ENCODE measurements at regions not wholly inside any gene's neighbourhood (a gene's known extent, or its start where the extent isn't known, plus 50 kb on each side); places are given as distances from the start of the nearest gene placed in this dataset.
"Not testable (repeated sequence)": the region's sequence is repeated elsewhere in the genome, so short reads cannot be mapped to it uniquely, and the experiment has no call there.

DNA sequence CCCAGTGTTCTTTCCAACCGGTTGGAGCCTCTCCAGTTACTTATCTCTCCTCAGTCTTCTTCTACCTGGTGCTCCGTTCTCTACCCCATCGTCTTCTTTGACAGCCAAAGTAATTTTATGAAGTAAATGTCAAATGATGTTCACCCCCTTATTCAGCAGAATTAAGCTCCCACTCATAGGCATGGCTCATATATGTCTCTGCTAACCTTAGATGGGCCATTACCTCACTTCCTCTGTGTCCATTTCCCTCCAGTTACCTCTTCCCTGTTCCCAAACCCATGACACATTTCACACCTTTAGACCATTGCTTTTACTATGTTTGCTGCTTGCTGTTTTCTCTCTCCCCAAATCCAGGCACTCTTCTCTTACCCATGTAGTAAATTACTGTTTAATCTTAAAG is 607.0 kb downstream of the RNF144A start:
- no peak for DNase-seq (ENCODE audit: low spot score)

DNA sequence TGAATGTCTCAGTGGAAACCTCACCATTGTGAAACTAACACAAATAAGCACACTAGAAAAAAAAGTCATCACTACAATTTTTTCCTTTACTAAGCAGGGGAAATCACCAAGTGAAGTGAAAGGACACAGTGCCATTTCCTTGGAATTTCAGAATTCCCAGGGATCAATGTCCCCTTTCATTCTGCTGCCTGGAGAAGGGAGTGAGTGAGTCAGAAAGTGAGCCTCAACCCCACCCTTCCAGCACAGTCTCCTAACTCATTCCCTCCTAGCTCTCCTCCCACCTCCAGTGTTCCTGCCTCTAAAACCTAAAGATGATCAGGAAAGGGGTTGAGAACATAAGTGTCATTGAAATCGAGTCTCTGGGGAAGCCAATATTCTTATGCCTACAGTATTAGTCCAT is 608.5 kb downstream of the RNF144A start:
- DNase-seq (ENCODE audit: low spot score), result no peak

DNA sequence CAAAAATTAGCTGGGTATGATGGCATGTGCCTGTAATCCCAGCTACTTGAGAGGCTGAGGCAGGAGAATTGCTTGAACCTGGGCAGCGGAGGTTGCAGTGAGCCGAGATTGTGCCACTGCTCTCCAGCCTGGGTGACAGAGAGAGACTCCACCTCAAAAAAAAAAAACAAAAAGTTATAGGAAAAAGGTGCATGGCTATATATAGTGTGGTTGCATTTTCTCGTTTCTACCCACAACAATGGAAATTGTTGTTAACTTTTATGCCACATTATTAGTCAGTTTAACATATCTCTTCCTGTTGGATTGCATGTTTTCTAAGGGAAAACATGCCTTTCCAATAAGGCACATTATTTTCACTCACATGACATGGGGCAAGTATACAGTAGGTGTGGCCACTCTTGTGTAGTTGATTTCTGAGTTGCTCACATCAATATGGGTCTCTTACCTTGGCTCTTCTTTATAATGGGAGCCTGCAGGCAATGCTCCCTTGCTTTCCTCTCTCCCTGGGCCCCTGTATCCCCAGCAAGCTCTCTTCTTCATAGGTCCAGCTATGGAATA is 610.0 kb downstream of the RNF144A start:
- DNase-seq (ENCODE audit: low spot score), result no peak

DNA sequence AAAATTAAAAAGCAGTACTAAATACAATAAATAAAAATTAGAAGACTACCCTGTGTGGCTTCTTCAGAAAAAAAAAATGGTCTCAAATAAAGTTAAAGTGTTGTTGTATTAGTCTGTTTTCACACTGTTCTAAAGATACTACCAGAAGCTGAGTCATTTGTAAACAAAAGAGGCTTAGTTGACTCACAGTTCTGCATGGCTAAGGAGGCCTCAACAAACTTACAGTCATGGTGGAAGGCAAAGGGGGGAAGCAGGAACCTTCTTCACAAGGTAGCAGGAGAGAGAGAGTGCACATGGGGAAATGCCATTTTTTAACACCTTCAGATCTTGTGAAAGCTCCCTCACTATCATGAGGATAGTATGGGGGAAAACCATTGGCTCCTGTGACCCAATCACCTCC is 612.8 kb downstream of the RNF144A start:
- DNase-seq (ENCODE audit: low spot score), result no peak

DNA sequence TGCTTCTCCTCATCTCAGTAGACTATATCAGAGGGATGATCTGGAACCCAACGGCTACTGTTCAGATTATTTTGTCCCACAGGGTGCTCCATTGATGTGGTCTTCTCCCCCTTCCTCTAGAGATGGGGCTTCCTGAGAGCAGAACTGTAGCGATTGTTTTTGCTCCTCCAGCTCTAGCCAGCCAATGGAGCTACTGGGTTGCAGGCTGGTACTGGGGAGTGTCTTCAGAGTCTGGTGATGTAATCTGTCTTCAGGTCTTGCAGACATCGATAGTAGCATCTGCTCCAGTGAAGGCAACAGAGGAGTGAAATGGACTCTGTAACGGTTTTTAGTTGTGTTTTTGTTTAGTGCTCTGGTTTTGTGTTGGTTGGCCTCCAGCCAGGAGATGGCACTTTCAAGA is 621.9 kb downstream of the RNF144A start:
- DNase-seq (ENCODE audit: low spot score), result no peak

DNA sequence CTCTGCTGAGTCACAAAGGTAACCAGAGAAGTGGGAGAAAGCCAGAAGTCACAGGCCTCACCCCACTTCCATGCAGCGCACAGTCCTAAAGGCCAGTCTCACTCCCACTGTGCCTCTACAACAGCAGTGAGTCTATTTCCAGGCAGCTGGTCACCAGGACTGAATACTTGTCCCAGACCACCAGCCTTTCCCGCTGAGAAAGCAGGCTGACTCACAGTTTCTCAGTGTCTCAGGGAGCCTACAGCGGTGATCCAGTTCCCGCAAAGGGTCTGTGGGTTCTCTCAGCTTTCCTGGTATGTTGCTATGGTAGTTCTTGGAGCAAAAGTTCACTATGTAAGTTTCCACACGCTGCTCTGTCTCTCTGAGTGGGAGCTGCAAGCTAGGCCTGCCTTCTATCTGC is 622.5 kb downstream of the RNF144A start:
- no peak for DNase-seq (ENCODE audit: low spot score)

DNA sequence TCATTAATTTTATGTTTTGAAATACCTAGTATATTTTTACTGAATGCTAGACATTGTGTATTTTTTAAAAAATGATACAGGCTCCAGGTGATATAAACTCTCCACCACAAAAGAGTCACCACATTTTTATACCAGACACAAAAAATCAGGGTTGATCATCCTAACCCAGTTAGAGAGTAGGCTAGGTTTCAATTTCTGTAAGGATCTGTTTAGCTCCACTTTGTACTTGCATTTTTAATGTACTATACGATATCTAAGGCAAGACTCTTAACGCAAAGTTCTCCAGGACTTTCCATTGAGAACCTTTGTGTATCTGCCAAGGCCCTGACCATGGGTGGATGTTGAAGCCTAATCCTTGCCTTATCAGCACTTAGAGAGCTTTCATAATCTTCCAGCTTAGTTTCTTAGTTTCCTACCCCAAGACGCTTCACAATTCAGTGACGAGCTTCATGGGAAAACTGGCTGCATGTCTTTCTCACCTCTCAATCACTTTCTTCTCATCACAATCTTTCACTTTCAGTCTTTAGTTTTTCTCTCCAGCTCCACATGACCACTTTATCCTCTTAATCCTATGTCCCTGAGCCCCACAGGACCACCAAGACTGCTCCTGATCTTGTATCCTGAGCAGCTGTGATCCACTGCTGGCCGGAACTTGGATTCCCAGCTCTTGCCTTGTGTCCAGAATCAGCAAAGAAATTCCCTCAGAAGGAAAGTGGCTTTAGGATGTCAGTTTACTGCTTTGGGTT is 635.8 kb downstream of the RNF144A start:
- no peak for DNase-seq (ENCODE audit: low spot score)

DNA sequence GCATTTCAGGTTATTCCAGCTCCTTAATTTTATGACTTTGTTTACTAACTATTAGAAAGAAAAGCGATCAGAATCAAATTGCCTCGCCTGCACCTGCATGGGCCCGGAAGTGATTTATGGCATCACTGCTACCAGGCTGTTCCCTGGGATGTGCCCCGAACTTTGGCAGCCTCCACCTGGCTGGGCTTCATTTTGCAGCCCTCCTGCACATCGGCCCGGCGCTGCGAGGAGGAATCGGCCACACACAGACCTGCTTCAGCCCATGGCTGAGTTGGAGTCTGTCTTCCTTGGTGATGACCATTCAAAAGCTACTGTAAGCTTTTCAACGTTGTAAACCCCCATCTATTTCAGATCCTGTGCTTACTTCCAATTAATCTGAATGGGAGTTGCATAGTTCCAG is 638.0 kb downstream of the RNF144A start:
- DNase-seq (ENCODE audit: low spot score), result no peak

DNA sequence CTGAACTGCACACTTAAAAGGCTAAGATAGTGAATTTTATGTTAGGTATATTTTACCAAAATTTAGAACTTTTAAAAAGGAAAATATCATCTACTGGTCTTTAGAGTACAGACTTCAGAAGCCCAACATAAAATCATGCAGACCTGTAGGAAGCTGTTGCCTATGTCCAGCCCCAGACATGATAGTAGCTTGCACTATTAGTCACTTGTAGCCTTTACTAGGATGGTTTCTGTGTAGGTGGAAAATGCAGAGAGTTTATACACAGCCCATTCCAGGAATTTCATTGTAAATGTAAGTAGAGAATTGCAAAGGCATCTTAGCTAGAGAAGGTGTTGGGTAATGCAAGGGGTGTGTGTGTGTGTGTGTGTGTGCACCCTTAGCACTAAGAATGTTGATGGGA is 640.2 kb downstream of the RNF144A start:
- no peak for DNase-seq (ENCODE audit: low spot score)

DNA sequence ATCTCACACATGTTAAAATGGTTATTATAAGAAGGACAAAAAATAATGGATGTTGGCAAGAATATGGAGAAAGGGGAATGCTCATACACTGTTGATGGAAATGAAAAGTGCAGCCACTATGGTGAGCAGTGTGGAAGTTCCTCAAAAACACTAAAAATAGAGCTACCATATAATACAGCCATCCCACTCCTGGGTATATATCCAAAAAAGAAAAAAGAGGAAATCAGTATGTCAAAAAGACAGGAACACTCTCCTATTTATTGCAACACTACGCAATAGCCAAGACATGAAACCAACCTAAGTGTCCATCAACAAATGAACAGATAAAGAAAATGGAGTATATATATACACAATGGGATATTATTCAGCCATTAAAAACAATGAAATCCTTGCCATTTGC is 642.6 kb downstream of the RNF144A start:
- DNase-seq (ENCODE audit: low spot score), result no peak

DNA sequence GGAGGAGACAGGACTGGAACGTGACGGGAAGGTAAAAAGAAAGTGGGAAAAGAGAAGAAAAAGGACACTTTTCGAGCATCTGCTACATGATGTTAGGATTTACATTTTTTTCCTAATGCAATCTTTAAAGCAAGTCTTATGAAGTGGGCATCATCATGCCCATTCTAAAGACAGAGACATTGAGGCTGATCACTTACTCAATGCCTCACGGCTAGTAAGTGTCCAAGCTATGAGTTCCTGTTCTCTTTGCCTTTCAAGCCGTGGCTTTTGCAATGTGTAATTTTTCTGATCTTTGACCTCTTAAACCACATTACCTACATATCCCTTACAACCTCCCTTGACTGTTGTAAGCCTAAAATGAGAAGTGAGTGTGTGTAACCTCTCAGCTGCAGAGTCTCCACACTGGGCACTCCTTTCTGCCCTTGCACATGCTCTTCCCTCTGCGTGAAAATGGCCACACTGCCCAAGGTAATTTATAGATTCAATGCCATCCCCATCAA is 649.2 kb downstream of the RNF144A start:
- DNase-seq (ENCODE audit: low spot score), result no peak

DNA sequence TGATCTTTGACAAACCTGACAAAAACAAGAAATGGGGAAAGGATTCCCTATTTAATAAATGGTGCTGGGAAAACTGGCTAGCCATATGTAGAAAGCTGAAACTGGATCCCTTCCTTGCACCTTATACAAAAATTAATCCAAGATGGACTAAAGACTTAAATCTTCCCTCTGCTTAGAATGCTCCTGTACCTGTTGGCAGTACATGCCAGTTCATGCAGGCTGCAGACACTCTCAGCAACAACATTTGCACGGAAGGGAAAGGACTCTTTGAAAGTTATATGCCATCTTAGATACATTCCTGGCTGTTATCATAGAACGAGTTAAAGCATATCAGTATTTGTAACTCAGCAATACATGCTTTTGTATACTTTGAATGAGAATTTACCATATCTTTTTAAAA is 649.9 kb downstream of the RNF144A start:
- DNase-seq (ENCODE audit: low spot score), result not testable (repeated sequence)

DNA sequence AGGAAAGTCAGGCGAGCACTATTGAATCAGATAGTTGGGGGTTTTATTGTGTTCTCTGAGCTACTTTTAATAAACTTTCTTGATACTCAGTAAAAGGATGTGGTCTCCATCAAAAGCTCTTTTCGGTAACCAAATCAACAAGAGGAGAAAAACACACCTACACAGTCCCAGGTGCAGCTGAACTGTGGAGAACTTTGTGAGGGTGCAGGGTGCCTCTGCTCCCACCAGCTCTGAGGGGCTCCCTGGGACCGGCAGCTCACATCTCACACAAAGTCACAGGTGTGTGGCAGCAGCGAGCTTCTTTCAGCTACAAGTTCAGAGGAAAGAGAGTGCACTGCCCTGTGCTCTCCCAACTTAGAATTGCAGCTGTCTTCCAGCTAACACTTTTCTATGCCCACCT is 650.4 kb downstream of the RNF144A start:
- DNase-seq (ENCODE audit: low spot score), result no peak

DNA sequence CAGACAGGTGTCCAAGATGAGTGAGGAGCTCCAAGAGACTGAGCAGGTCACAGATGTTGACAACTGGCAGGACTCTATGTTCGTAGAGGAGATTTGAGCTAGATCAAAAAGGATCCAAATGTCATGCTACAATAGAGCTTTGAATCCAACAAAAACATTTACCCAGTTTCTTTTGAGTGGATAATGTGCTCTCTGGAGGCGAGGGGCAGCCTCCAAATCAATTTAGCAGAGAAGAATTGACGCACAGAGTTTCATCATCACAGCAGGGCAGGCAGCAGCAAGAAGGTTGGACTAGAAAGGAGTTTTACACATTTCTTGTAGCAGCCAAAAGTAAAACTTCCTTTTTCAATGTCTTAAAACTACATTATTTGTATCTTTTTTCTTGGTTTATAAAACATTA is 653.0 kb downstream of the RNF144A start:
- DNase-seq (ENCODE audit: low spot score), result no peak

DNA sequence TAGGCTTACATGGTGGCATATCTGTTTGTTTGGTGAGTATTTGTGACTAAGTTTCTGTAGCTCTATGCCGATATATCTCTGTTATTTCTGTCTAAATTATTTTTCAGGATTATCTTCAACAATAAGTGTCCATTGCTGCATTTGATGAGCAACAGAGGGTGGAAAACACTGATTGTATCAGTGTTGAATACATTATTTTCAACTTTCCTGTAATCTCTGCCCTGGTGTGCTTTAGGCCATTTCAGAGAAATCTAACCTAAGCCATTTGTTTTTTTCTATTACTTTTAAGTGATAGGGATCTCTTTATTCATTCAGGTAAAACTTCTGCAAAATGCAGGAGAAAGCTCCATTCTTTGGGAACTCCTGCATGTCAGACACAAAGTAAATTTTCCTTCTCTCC is 654.5 kb downstream of the RNF144A start:
- DNase-seq (ENCODE audit: low spot score), result no peak

DNA sequence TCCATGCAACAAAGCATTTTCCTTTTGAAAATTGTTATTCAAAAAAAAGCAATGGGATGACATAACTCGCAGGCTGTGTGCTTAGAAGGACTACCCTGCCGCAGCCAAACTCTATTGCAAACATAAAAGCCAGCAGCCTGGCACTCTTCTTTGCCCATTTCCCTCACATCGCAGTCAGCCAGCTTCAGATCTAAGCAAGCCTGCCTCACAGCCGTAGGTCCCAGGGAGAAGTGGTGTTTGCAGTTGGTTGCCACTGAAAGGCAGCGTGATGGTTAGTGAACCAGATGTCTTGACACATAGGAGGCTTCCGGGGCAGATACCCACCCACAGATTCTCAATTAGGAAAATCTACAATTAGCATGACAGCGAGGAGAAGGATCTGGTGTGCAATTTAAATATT is 655.2 kb downstream of the RNF144A start:
- DNase-seq (ENCODE audit: low spot score), result no peak

DNA sequence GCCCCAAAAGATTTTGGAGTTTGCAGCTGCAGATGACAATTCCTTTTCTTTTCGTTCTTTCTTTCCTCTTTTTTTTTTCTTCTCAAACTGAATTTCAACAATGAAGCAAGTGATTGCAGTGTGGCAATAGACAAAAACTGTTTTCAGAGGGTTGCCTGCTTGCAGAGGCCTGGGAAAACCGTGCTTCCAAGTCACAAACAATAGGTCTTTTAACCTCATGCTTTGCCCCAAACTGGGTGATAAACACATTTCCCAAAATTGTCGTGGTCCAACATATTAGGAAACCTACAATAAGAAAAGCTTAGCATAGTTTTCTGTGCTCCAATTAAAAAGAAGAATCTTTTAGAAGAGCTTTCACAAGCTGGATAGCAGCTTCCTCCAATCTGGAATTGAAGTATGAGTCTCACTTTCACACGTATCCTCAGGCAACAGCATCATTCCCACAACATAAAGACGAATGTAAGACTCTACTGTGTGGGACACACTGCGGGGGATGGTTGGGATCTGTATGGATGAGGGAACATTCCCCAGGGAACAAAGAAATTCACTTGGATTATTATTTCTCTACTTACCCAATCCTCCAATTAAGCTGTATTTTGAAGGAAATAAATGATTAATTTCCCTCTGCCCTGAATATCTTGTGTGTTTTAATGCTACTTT is 656.1 kb downstream of the RNF144A start:
- no peak for DNase-seq (ENCODE audit: low spot score)

DNA sequence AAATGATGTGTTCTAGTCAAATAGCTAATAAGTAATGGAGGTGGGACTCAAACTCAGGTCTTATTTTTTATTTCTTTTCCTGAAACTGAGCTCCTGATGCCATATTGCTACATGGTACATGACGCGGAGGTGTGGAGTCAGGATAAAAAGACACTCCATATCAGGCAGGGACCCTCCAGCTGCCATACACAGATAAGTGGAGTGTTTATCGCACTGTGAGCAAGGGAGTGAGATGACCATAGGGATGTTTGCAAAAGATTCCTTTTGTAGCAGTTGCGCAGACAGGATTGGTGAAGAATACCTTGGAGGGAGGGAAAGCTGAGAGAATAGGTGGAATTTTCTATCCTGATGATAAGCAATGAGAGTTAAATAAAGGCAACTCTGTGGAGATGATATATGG is 657.2 kb downstream of the RNF144A start:
- no peak for DNase-seq (ENCODE audit: low spot score)

DNA sequence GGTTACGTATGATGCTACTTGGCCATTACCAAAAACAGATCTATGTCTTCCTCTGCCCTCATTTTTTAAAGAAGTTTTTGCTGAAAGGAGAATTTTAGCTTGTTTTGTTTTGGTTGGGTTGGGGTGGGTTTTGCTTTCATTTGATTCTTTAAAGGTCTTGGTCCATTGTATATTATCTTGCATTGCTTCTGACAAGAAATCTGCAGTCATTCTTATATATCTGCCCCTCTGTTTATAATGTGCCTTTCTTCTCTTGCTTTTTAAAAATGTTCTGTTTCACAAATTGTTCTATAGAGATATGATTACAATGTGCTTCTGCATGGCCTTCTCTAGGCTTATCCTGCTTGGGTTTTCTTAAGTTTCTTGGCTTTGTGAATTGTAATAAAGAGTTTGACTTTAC is 660.6 kb downstream of the RNF144A start:
- DNase-seq (ENCODE audit: low spot score), result no peak

DNA sequence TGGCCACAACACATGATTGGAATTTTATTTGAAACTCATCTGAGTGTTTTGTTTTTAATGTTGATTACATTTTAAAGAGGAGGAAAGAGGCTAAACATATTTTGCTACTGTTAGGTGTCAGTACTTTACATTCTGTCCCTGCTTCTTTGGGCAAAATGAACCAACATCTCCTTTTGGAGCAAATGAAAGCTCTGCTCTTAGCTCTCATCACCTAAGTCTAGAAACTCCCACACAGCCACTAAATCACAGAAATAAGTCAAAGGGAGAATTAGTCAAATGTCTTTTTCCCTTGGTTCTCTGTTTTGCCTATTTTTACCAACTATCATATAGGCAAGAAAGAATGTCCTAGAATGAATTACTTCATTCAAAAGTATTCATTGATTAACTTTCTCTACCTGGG is 666.8 kb downstream of the RNF144A start:
- DNase-seq (ENCODE audit: low spot score), result no peak

DNA sequence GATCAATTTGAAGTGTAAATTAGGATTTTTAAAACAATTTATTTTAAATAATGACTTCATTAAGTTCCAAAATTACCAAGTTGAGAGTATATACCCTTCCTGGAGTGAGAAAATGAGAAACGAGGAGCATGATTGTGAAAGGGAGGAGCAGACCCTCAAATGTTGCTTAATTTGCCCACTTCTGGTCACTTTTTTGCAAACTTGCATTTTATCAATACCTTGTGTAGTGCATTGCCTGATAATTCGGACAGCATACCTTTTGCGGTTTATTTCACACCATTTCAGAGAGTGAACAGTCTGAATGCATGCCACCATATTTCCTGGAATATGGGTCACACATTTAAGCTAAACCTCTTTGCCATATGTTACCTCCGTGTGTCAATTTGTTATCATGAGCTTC is 669.7 kb downstream of the RNF144A start:
- DNase-seq (ENCODE audit: low spot score), result no peak

DNA sequence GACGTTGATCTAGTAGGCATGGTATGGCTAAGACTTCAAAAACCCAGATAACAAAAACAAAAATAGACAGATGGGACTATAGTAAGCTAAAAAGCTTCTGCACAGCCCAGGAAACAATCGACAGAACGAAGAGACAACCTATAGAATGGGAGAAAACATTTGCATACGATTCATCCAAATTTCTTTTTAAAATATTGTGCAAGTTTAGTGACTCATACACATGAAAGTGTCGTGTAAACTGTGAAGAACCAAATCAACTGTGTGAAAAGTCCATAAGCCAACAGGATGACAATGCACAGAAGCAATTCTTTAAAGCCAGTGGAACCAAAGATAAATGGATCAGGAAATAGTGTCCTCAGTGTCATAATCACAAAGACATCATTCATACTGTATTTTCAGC is 671.1 kb downstream of the RNF144A start:
- DNase-seq (ENCODE audit: low spot score), result no peak

DNA sequence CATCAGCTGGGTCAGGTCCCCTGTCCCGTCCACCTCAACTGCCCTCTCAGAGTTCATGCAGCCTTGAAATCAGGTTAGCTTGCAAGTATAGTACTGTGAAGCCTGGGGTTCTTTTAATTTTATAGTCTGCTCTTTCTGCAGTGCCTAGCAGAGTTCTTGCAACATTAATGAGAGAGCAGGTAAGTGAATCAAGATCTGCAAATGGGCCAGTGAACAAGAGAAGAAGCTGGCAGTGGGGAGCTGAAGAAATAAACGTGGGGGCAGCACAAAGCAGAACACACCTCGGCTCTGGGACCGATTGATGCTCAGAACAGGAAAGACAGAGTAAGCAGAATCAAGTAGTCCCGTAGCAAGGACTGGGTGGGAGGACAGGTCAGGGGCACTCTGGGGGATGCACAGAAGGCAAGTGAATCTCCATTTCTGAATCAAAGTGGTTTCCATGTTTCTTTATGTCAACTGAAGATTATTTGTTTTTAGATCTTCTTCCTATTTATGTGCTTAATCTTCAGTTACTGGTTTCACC is 675.5 kb downstream of the RNF144A start:
- DNase-seq (ENCODE audit: low spot score), result no peak

All from HT-29 (cell line).